ENCODE measurements at regions not wholly inside any gene's neighbourhood (a gene's known extent, or its start where the extent isn't known, plus 50 kb on each side); places are given as distances from the start of the nearest gene placed in this dataset.

- Histone ChIP-seq H3K4me3 (no peak overlapping the region), H3K27ac (no peak overlapping the region), H3K27me3 (no peaks in the 10 kb centered on the region), H3K4me1 (replicated peaks in 1 of 2) (no peaks in the 10 kb centered on the region), H3K9me3 (replicated peaks in 1 of 3) (no peaks in the 10 kb centered on the region), H3K36me3 (replicated peaks in 1 of 2) (no peaks in the 10 kb centered on the region)
- TF ChIP-seq POLR2A (IDR thresholded peaks at IDR 0.05) (no peak), CTCF (IDR thresholded peaks at IDR 0.05) (no peak)
- intact Hi-C loops (cut with DNase I) = no loop called here
- no peak for DNase-seq
Measured at GRCh38 chr7:93636276-93636675, 61.8 kb upstream of the CALCR start.

- intact Hi-C loops (cut with DNase I) = no loop called here
- Histone ChIP-seq H3K36me3 (replicated peaks in 1 of 2) (no peaks in the 10 kb centered on the region), H3K27me3 (no peaks in the 10 kb centered on the region), H3K4me3 (no peak overlapping the region), H3K4me1 (replicated peaks in 1 of 2) (no peaks in the 10 kb centered on the region), H3K9me3 (replicated peaks in 1 of 3) (no peaks in the 10 kb centered on the region), H3K27ac (no peak overlapping the region)
- no peak for TF ChIP-seq CTCF (IDR thresholded peaks at IDR 0.05)
- TF ChIP-seq POLR2A (IDR thresholded peaks at IDR 0.05) = no peak
- 76 to 92% (median 81%) methylated on average over 1 of the region's 1 CpG for WGBS, 4 donors
- DNase-seq = no peak
Measured at GRCh38 chr7:93632371-93632770, 57.8 kb upstream of the CALCR start.

- Histone ChIP-seq H3K27me3 (no peaks in the 10 kb centered on the region), H3K27ac (no peak overlapping the region), H3K9me3 (replicated peaks in 1 of 3) (no peaks in the 10 kb centered on the region), H3K36me3 (replicated peaks in 1 of 2) (no peaks in the 10 kb centered on the region), H3K4me1 (replicated peaks in 1 of 2) (no peaks in the 10 kb centered on the region), H3K4me3 (no peak overlapping the region)
- TF ChIP-seq CTCF (IDR thresholded peaks at IDR 0.05) (no peak), POLR2A (IDR thresholded peaks at IDR 0.05) (no peak)
- 8 to 13% (median 10%) methylated on average over 2 of the region's 2 CpGs for WGBS, 4 donors
- DNase-seq = no peak
- intact Hi-C loops (cut with DNase I) = no loop called here
Measured at GRCh38 chr7:93629291-93629801, 54.8 kb upstream of the CALCR start.

GRCh38 chr7:93626869-93627268 is 52.3 kb upstream of the CALCR start:
- 24 to 51% (median 47%) methylated on average over 1 of the region's 1 CpG for WGBS, 4 donors
- no peaks in the 10 kb centered on the region for H3K9me3 ChIP-seq (replicated peaks in 1 of 3)
- no peaks in the 10 kb centered on the region for H3K4me1 ChIP-seq (replicated peaks in 1 of 2)
- H3K27ac ChIP-seq = no peak overlapping the region
- no peak for TF ChIP-seq POLR2A (IDR thresholded peaks at IDR 0.05)
- TF ChIP-seq CTCF (IDR thresholded peaks at IDR 0.05) = no peak
- H3K4me3 ChIP-seq = no peak overlapping the region
- intact Hi-C loops (cut with DNase I) = no loop called here
- H3K36me3 ChIP-seq (replicated peaks in 1 of 2) = no peaks in the 10 kb centered on the region
- DNase-seq = no peak
- H3K27me3 ChIP-seq = no peaks in the 10 kb centered on the region

Small RNA genes in the stretch of these regions (microRNA-seq; reads per million reads assigned to microRNA genes)
- 0 reads per million in 3 donors for gene MIR4652

Small RNA genes in the stretch of these regions (small RNA-seq; reads per million reads assigned to genes)
- gene AC002075.2 (0 reads per million in 2 donors), gene MIR4652 (0 reads per million in 2 donors)
